ENCODE measurements at regions not wholly inside any gene's neighbourhood (a gene's known extent, or its start where the extent isn't known, plus 50 kb on each side); places are given as distances from the start of the nearest gene placed in this dataset.
"Not testable (repeated sequence)": the region's sequence is repeated elsewhere in the genome, so short reads cannot be mapped to it uniquely, and the experiment has no call there.

DNA sequence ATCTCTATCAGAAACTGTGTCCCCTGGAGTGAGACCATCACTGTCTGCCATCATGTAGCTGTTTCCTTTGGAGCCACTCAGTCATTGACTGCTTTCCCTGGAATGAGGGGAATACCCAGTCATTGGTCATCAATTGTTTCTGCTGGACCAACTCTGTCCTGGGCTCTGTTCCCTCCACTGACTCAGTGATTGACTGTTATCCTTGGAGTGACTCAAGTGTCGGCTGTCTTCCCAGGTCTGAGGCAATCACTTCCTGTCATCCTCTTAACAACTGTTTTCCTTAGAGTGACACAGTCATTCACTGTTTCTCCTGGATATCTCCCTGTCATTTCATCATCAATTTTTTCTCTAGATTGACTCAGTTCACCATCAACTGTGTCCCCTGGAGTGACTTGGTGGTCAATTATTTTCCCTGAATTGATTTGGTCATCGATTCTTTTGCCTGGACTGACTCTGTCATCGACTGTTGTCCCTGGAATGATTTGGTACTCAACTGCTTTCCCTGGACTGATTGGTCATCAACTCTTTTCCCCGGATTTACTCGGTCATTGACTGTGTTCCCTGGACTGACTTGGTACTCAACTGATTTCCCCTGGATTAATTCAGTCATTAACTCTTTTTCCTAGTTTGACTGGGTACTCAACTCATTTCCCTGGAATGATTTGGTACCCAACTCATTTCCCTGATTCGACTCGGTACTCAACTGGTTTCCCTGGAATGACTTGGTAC, 327.9 kb upstream of the VCX start:
- no peak for DNase-seq

DNA sequence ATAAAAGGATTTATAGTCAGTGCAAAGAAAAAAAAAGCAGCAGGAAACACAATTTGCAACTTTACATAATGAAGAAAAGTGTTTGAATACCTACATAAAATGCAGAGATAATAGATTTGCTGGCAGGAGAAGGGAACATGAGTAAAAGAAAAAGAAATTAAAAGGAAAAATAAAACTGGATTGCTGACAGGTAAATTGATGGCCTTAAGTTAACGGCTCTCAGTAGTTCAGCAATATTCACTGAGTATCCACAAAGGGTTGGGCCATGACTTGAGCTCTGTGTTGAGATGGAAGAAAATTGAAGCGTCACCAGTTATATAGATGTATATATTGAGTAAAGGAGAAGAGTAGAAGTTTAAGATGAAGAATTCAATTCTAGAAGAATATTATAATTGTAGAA, 330.1 kb upstream of the VCX start:
- no peak for DNase-seq

DNA sequence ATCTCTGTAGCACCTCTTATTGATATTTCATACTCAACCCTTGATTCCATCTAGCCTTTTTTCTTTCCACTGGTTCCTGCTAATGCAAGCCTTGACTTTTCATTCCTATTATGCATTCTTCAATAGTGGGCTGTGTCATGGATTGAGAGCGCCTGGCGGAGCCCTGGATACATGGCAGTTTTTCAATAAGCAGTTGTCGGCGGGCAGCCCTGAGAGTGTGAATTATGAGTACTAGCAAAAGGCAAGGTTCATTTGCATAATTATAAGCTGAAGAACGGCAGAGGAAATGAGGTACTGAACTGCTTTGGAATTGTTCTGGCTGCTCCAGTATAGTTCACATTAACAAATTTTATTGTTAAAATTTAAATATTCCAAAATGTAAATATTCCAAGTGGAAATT, 339.7 kb upstream of the VCX start:
- DNase-seq: no peak

DNA sequence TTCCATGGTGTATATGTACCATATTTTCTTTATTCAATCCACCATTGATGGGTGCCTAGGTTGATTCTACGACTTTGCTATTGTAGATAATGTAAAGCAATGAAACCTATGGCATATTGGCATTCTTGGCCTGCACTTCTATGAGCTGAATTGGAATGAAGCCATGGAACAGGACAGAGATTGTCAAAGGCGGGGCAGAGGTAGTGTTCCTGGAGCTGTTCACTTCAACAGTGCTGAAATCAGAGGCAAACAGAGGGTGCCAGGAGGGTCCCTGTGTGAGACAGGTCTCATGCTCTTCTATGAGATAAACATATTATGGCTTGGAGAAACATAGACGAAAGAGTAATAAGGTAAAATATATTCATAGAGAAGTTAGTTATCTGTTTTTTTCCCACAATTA, 342.6 kb upstream of the VCX start:
- no peak for DNase-seq

DNA sequence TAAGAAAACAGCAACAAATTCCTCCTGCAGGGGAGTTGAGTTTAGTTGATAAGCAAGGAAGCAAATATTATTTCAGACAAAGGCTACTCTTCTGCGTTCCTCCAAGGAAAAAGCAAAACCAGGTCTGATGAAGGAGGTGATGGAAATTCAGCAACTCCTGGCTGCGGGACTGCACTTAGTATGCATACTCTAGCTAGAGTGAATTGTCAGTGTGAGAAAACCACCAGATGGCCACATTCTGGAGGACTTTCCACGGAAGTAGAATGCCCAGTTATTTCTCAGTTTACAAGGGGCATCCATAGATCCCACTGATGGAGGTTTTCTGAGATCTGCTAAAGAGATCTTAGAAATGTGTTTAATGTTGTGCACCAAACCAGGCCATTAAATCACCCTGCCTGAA, 338.6 kb upstream of the PUDP start:
- no peak for DNase-seq

DNA sequence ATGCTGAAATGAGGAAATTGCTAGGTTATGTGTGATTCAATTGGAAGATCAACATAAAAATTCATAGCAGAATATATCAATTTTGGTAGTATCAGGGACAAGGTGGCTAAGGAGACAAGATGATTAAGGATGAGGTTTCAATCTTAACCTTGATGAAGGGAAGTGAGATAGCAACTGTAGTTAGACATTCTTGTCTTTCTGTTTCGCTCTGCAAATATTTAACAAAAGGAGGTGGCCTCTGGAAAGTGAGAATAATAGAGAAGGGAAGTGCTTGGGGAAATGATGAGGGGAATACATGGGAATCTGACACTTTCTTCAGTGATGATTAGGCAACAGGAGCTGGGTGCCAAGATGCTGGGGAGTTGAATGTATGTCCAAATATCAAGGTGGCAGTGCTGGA, 337.1 kb upstream of the PUDP start:
- DNase-seq: no peak

DNA sequence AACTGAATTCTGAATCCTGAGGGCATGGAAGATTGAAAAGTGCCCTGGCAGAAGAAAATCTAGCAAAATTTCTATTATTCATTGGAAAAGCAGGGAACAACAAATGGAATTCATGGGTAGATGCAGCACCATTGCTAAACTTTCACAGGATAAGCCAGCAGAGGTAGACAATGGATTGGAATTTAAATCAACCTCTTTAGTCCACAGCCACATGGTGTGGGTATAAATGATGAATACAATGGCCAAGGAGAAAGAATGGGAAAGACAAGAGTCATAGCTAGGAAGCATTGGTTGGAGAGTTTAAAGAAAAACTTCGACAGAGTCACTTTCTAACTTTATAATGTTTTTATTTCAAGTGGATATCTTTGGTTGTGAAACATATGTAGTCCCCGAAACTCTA, 332.8 kb upstream of the PUDP start:
- DNase-seq: no peak

DNA sequence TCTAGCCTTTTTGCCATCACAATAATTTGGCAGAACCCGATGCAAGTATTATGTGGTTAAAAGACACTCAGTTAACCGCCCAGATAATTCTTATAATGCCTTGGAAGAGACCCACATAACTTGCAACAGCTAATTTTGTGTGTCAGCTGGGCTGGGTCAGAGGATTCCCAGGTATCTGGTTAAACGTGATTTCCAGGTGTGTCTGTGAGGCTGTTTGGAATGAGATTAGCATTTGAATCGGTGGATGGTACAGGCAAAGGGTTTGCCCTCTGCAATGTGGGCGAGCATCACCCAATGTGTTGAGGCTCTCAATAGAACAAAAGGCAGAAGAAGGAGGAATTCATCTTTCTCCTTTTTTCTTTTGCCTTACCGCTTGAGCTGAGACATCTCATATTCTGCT, 314.2 kb upstream of the PUDP start:
- DNase-seq: no peak

DNA sequence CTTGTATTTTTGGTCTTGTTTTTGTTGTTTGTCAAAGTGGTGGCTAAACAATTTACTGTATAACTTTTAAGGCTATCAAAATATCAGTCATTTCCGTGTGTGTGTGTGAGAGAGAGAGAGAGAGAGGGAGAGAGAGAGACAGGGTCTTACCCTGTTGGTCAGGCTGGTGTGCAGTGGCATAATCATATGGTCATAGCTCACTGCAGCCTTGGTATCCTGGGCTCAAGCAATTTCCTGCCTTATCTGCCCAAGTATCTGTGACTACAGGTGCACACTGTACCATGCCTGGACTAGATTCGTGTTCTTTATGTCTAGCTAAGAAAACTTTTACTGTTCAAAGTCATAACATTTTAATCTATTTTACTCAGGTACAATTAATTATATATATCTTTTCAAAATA, 313.1 kb upstream of the PUDP start:
- DNase-seq: not testable (repeated sequence)

DNA sequence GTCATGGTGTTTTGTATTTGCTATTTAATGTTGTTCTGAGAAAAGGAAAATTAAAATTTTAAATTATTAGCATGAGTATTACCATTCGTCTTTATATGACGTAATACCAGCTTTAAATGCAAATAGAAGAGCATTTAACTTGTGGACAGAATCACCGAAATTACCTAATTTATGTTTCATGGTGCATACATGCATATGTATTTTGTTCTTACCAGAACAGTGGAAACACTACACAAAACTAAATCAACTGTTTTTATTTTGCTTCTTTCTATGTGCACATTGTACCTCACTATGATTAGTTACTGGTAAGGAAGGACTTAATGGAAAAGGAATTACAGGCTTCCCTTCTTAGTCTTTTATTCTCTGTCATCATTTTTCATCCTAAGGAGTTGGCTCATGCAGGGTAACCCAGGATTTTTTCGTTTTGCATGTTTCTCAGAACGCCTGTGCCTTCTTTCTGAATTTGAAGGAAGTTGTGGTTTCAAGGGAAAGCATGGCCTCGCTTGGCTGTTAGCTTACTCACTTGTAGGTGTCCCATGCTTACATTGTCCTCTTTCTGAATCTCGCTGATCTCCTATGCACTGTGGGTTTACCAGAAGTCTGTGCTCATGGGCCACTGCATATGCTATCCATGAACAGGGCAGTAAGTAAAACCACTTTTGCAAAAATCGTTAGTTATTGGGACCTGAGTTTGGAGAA, 300.0 kb upstream of the PUDP start:
- peak; percentile 80 for DNase-seq

DNA sequence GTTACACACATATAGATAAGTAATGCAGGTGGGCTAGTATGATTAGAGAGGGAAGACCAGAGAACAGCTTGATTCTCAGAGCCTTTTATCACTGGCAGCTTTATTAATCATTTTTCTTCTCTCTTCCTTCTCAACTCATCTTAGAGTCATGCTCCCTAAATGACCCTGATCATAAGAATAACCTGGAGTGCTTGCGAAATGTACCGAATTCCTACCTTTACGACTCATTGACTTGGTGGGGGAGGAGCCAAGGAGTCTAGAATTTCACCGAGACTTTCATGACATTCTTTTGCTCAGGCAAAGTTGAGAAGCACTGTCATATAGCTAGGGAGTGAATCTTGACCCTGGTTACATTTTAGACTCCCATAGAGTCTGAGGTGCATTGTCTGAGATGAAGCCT, 298.9 kb upstream of the PUDP start:
- no peak for DNase-seq

DNA sequence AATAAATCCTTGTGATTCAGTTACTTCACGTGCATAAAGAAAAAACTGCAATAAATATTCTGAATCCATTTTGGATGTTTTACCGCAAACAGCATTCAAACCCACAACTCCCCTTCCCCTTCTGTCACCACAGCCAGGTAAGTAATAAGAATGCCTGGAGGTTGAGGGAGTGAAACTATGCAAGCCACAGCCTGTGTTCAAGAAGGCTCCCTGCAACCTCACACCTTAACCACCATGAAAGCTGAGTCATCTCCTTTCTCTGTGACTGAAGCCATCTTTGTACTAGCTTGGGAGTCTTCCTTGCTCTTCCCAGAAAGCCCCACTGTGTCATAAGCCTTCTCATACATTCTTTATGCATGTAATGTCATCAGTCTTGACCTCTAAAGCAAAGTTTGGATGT, 297.0 kb upstream of the PUDP start:
- DNase-seq: no peak

DNA sequence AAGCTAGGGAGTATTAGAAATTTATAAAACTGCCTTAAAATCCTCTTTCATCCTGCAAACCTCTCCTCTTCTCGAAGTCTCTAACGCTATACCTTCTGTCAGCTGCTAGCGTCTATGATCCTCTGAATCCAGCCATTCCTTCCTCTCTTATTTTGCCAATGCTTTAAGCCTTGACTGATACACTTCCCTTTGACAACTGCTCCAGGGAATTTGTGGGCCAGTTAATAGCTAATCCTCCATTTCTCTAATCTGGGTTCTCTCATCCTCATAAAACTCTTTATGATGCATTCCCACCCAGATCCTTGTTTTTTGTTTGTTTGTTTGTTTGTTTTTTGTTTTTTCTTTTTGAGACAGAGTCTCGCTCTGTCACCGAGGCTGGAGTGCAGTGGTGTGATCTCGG, 293.6 kb upstream of the PUDP start:
- DNase-seq: no peak

DNA sequence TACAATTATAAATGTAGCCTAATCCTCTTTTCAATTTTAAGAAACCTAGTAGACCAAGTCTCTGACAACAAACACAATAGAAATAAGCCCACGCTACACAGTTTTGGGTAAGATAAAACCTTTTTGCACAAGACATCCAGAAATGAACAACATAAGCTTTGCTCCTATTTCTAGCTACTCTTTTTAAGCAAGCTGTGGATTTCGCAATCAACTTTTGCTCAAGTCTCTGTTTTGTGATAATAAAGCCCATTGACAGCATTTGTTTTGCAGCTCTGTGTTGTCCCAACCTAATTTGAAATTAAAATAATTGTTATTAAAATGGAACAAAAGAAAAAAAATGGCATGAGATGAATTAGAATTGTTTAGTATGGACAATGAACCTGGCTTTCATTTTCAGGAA, 287.9 kb upstream of the PUDP start:
- DNase-seq: peak; percentile 52

DNA sequence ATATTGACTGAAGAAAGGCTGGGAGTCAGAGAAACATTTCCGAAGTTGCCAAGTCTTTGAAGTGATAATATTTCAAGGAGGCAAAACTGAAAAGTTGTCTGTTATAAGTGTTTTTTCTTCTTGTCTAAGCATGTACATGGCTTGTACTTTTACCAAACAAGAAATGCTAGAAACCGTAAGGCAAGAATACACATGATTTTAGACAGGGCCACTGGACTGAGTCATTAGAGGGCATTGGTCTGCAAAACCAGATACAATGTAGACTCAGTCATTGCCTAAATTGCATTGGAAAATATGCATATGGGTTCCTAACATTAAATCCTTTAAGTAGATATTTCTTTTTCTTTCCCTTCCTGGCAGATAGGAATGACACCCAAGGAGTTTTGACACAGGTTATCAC, 284.9 kb upstream of the PUDP start:
- no peak for DNase-seq

DNA sequence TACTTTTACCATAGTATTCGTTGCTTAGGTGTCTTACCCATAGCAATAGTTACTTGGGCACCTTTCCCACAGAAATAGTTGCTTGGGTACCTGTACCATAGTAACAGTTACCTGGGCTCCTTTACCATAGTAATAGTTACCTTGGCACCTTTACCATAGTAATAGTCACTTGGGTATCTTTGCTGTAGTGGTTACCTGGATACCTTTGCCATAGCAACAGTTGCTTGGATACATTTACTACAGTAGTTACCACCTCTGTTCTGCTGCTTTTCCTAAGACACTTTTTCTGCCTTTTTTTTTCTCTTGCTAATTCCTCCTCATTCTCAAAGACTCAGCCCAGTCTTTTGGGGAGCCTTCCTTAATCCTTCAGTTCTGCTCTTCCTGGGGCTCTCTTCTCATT, 272.8 kb upstream of the PUDP start:
- no peak for DNase-seq

DNA sequence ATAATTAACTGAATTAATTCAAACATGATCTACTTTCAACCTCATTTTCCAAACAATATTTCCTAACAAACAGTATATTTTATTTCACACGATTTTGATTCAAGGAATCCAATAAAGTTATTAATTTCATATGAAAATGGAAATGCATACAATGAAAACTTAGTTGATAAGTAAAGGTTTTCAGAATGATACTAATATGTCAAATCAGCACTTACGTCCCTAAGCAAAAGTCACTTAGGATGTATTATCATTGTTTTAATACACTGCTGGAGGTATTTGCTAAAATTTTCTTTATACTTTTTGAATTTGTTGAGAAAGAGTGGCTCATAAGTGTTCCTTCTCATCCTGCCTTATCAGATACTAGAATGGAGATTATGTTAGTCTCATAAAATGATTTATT, 266.8 kb upstream of the PUDP start:
- DNase-seq: no peak

DNA sequence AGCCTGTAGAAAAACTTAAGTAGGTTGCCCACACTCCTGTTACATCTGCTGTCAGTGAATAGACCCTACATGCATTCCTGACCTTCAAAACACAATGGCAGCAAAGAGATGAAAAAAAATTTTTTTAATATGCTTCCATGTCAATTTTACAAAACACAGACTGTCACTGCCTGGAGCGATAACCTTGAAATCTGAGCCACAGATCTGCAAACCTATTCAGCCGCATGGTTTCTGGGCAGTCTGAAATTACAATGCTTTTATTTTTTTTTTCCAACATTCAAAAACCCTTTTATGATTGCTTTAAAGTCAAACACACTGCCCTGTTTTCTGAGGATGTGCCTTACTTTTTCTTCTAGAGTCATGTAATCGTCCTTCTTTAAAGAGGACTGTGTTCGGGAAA, 264.9 kb upstream of the PUDP start:
- DNase-seq: no peak

DNA sequence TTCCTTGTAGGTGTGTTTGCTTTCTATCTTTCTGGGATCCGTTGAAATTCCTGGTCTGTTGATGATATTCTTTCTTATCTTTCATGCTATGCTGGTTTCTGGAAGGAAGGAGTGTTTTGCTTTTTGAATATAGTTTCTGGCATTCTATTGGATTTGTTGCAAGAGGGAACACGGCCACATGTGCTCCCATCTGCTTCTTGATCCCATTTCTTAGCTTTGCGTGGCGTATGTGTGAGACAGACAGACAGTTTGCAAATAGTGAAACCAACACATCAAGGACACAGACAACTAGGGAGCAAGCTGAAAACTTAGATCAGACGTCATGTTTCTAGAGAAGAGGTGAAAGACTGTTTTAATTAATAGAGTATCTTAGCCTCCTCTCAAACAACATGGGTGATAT, 261.9 kb upstream of the PUDP start:
- no peak for DNase-seq

DNA sequence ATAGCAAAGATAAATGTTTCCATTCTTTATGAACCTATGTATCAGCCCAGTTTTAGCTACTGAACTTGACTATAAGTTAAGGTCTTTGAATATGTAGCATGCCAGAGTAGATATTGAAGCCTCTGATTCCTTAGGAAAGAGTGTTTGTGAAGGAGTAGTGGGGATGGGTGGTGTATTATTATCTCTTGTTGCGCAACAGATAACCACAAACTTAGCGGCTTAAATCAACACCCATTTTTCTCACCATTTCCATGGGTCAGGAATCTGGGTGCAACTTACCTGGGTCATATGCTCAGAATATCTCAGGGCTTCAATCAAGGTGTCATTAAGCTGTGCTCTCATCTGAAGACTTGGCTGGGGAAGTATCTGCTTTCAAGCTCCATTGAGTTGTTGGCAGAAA, 251.4 kb upstream of the PUDP start:
- DNase-seq: no peak

DNA sequence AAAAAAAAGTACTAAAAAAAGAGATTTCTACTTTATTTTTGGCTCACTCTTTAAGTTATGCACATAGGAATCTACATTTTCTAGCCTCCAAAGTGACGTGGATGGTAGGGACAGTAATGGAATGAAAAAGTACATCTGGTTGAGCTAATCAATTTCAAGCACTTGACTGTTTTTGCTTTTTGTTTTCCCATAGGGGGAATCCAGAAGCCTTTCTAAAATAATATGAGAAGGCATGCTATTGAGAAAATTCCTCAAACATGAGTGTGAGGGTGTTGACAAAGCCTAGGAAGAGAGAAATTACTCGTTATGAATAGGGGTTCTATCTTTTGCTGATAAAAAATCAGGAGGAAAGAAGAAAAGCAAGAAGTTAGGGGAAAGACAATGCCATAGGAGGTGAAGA, 242.5 kb upstream of the PUDP start:
- no peak for DNase-seq

DNA sequence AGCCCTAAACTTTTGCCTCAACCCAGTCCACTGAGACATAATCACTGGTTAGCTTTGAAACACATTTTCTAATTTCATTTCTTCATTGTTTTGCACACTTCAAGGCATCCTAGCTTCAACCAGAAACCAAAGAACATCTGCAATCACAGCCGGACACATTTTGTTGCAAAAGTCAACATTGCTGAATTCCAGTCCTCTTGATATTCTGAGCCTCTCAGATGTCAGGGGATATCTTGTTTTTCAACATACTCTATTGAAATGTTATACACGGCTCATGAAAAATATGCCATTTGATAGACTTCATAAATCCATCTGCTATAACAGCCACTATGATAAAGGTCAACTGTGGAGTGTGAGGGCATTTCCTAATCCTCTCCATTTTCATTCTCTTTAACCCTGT, 241.6 kb upstream of the PUDP start:
- no peak for DNase-seq

DNA sequence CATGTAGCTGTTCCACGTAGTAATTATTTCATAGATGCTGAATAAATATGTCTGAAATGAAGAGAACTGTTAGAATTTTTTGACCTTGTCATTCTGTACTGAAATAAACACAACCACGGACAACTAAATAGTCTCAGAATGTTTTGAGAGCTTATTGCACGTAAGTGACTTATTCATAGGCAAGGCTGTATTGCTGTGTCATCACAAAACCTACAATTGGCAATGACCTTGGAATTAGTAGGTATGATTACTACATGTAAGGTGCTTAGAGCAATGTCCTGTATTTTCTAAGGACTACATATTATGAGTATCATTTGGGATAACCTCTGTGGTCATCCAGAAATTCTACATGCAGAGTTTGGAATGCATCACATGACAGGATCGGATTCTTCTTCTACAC, 237.2 kb upstream of the PUDP start:
- no peak for DNase-seq

DNA sequence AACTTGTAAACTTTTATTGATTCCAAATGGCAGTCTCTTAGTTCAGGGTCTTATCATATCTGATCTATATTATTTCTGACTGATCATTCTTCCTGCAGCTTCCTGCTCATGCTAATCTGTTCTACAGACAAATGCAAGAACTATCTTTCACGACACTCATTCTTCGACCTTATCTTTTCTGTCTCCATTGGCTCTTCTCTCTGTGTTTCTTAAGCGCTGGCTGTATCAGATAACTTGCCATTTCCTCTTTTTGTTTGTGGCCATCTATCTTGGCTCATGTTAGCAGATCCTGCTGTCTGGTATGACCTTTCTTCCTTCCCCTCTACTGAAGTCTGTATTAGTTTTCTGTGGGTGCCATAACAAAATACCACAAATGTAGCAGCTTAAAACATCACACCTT, 230.5 kb upstream of the PUDP start:
- peak; percentile 73 for DNase-seq
